HepG2 (cell line): ENCODE measurements at regions not wholly inside any gene's neighbourhood (a gene's known extent, or its start where the extent isn't known, plus 50 kb on each side); places are given as distances from the start of the nearest gene placed in this dataset.

Source experiments
- ARID3A ChIP-seq: IDR thresholded peaks from 2 replicates; pipeline ENCODE4 v1.6.1; 2012; ENCODE audit warnings: low read depth, low read length, improper control_type of control experiment
- HOXA5 ChIP-seq: sonication (generic); formaldehyde crosslinking; IDR thresholded peaks from 2 replicates; pipeline ENCODE4 v1.4.0; 2020; ENCODE audit warnings: missing genetic modification reagents
- KIAA2018 ChIP-seq: sonication (generic); formaldehyde crosslinking; IDR thresholded peaks from 2 replicates; pipeline ENCODE4 v1.5.0; 2020; ENCODE audit warnings: mild to moderate bottlenecking, missing genetic modification reagents, borderline replicate concordance
- NCOA5 ChIP-seq: sonication (generic); formaldehyde crosslinking; IDR thresholded peaks from 2 replicates; pipeline ENCODE4 v1.4.0; 2020; ENCODE audit warnings: missing genetic modification reagents
- PAXIP1 ChIP-seq: sonication (generic); formaldehyde crosslinking; conservative IDR thresholded peaks from 2 replicates; pipeline ENCODE4 v1.4.0; 2020; ENCODE audit warnings: mild to moderate bottlenecking, missing genetic modification reagents, moderate library complexity
- RARA ChIP-seq: IDR thresholded peaks from 2 replicates; pipeline ENCODE4 v1.6.1; 2016; ENCODE audit warnings: missing genetic modification reagents, missing compliant biosample characterization
- RBM39 ChIP-seq: fragments of 200-400 bp; formaldehyde crosslinking; IDR thresholded peaks from one replicate; pipeline ENCODE4 v1.6.1; 2018; ENCODE audit warnings: antibody characterized with exemption, mild to moderate bottlenecking, low read depth, low read length; ENCODE audit not compliant: poor library complexity, severe bottlenecking
- RFX1 ChIP-seq: fragments of 450-650 bp; IDR thresholded peaks from 2 replicates; pipeline ENCODE4 v1.6.1; 2017
- SMAD1 ChIP-seq: sonication (generic); formaldehyde crosslinking; IDR thresholded peaks from 2 replicates; pipeline ENCODE4 v1.4.0; 2020; ENCODE audit warnings: missing genetic modification reagents, low read depth, mild to moderate bottlenecking, borderline replicate concordance
- TOPORS ChIP-seq: sonication (generic); formaldehyde crosslinking; IDR thresholded peaks from 2 replicates; pipeline ENCODE4 v1.8.0; 2023; ENCODE audit warnings: mild to moderate bottlenecking, missing genetic modification reagents
- ZBTB1 ChIP-seq: sonication (generic); formaldehyde crosslinking; IDR thresholded peaks from 2 replicates; pipeline ENCODE4 v1.4.0; 2020; ENCODE audit warnings: missing genetic modification reagents, borderline replicate concordance
- ZGPAT ChIP-seq: IDR thresholded peaks from 2 replicates; pipeline ENCODE4 v1.6.1; 2016; ENCODE audit warnings: mild to moderate bottlenecking
- ZNF460 ChIP-seq: sonication (generic); formaldehyde crosslinking; IDR thresholded peaks from 2 replicates; pipeline ENCODE4 v1.5.1; 2020; ENCODE audit warnings: missing genetic modification reagents, mild to moderate bottlenecking, borderline replicate concordance
- ZNF784 ChIP-seq: sonication (generic); formaldehyde crosslinking; IDR thresholded peaks from 2 replicates; pipeline ENCODE4 v1.5.1; 2020; ENCODE audit warnings: missing genetic modification reagents, mild to moderate bottlenecking, borderline replicate concordance
- ZNF879 ChIP-seq: sonication (generic); formaldehyde crosslinking; IDR thresholded peaks from 2 replicates; pipeline ENCODE4 v1.8.1; 2023; ENCODE audit warnings: missing genetic modification reagents

- TF ChIP-seq HOXA5 (CRISPR knock-in tag), result no peak
- TF ChIP-seq NCOA5, result no peak
- peak; percentile 43 for TF ChIP-seq PAXIP1 (CRISPR knock-in tag)
- TF ChIP-seq ZBTB1 (CRISPR knock-in tag), result no peak
- TF ChIP-seq ZNF460 (CRISPR knock-in tag), result no peak
- peak; percentile 32; the same call in 1 of the 2 replicates for TF ChIP-seq RARA (CRISPR knock-in tag)
- TF ChIP-seq ZGPAT, result peak; percentile 40; the same call in 1 of the 2 replicates
- peak; percentile 47; the same call in 1 of the 2 replicates for TF ChIP-seq ZNF784 (CRISPR knock-in tag)
- TF ChIP-seq ZNF879 (CRISPR knock-in tag), result no peak
- no peak for TF ChIP-seq RFX1
- TF ChIP-seq KIAA2018 (CRISPR knock-in tag), result no peak
- no peak for TF ChIP-seq RBM39
- no peak for TF ChIP-seq ARID3A
- TF ChIP-seq TOPORS (CRISPR knock-in tag), result no peak
- no peak for TF ChIP-seq SMAD1 (CRISPR knock-in tag)
Observed at GRCh38 chr7:138237995-138238394, 161.7 kb downstream of the AKR1D1 start (continued).
